ENCODE measurements at regions not wholly inside any gene's neighbourhood (a gene's known extent, or its start where the extent isn't known, plus 50 kb on each side); places are given as distances from the start of the nearest gene placed in this dataset.

- Histone ChIP-seq H3K4me2 (ENCODE audit: insufficient read depth, low read length) (no peak overlapping the region), H3K27me3 (ENCODE audit: control insufficient read depth in 2 of 2, insufficient read depth in 2 of 2, low read length in 2 of 2) (no peaks in the 10 kb centered on the region), H3K27ac (ENCODE audit: insufficient read depth, low read depth, low read length) (no peak overlapping the region), H4K20me1 (replicated peaks; ENCODE audit: control insufficient read depth, extremely low read depth, insufficient read depth, low read length) (no peaks in the 10 kb centered on the region), H3K36me3 (ENCODE audit: control insufficient read depth in 2 of 2, extremely low read depth in 1 of 2, insufficient read depth in 2 of 2, low read length in 2 of 2) (no peaks in the 10 kb centered on the region), H3K4me3 (replicated peaks in 1 of 3; ENCODE audit: insufficient read depth in 1 of 3, low read depth in 1 of 3, low read length in 3 of 3) (no peak overlapping the region), H3K9ac (replicated peaks; ENCODE audit: extremely low read depth, insufficient read depth, low read length) (no peak overlapping the region), H3K79me2 (ENCODE audit: control insufficient read depth, insufficient read depth, low read length) (no peaks in the 10 kb centered on the region), H3K9me3 (replicated peaks; ENCODE audit: control insufficient read depth, insufficient read depth, low read length) (no peaks in the 10 kb centered on the region), H2AFZ (ENCODE audit: low read depth, low read length) (no peak overlapping the region), H3K9me1 (replicated peaks; ENCODE audit: control insufficient read depth, extremely low read depth, insufficient read depth, low read length) (no peaks in the 10 kb centered on the region), H3K4me1 (ENCODE audit: control insufficient read depth, extremely low read depth, insufficient read depth, low read length) (no peaks in the 10 kb centered on the region)
- ChIA-PET CTCF (no interaction called here), POLR2A (no interaction called here)
- dilution Hi-C loops (cut with MboI; ENCODE audit: extremely low pct_ligation_motif_present, low sequenced_read_pairs): no loop called here
- no TSS peak for BruUV-seq (replicated peaks)
- intact Hi-C loops (cut with micrococcal nuclease): no loop called here
- DNase-seq (ENCODE audit: low read depth, low spot score) (no peak), FAIRE-seq (no peak)
- TF ChIP-seq CTCF (IDR thresholded peaks at IDR 0.05; ENCODE audit: extremely low read depth in 1 of 2, insufficient read depth in 1 of 2, low read depth in 1 of 2, low read length in 2 of 2) (no peak), POLR2AphosphoS5 (IDR thresholded peaks at IDR 0.05; ENCODE audit: insufficient read depth, low read depth, low read length) (no peak), FOS (IDR thresholded peaks at IDR 0.05; ENCODE audit: borderline replicate concordance, insufficient read depth, low read length) (no peak), MYC (IDR thresholded peaks at IDR 0.05; ENCODE audit: low read depth, low read length) (no peak), EZH2 (IDR thresholded peaks at IDR 0.05; ENCODE audit: borderline replicate concordance, low read depth, low read length, severe bottlenecking) (no peak), JUN (IDR thresholded peaks at IDR 0.05; ENCODE audit: borderline replicate concordance, insufficient read depth, insufficient read length, low read depth) (no peak), MAX (IDR thresholded peaks at IDR 0.05; ENCODE audit: insufficient read depth, insufficient read length) (no peak), POLR2A (IDR thresholded peaks at IDR 0.05; ENCODE audit: low read depth, low read length) (no peak), GATA2 (IDR thresholded peaks at IDR 0.05; ENCODE audit: insufficient read depth, insufficient read length, low read depth, low read length) (no peak)
Measured at GRCh38 chr14:42470427-42470719, 863.7 kb downstream of the LRFN5 start.

Data from endothelial cell of umbilical vein (primary cell).